RWPE1 (cell line): ENCODE measurements at regions not wholly inside any gene's neighbourhood (a gene's known extent, or its start where the extent isn't known, plus 50 kb on each side); places are given as distances from the start of the nearest gene placed in this dataset.
"Not testable (repeated sequence)": the region's sequence is repeated elsewhere in the genome, so short reads cannot be mapped to it uniquely, and the experiment has no call there.

Experiments used
- CTCF ChIA-PET: fragments of 350-600 bp; sonication (Branson Sonifier 250); formaldehyde crosslinking; extraction: SDS; loops from one replicate; lab custom pipeline; 2021; lab: Yijun Ruan, JAX
- POLR2A ChIA-PET: fragments of 400-600 bp; formaldehyde crosslinking; extraction: SDS; loops from one replicate; lab custom pipeline; 2020; ENCODE audit warnings: antibody characterized with exemption; ENCODE audit not compliant: low non-redundant PET; lab: Yijun Ruan, JAX
- DNase-seq: peaks from one replicate; pipeline ENCODE4 v3.0.0; 2012; ENCODE audit warnings: low spot score
- H3K27ac ChIP-seq: fragments of 450-650 bp; 2 replicates; pipeline ENCODE4 v1.5.1; 2017
- TF ChIP-seq, protein P1 (sequence below): fragments of 450-650 bp; conservative IDR thresholded peaks from 2 replicates; pipeline ENCODE4 v1.5.1; 2017; ENCODE audit warnings: low read depth, mild to moderate bottlenecking

DNA sequence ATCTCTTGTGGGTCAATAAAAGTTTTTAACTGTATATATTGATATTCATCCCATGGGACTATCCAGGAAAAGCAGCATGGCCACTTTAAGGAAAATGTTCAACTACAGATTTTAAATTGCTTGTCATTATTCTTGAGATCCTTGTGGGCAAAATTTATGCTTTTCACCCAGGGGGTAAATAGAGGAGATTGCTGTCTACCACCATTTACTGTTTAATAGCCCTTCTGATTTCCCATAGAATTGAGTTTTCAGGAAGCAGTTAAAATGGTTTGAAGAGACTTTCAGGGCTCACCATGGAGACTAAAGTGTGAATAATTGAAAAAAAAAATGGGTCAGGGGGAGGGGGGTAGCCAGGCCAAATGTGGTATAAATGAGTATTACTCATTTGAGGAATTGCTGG, 901.1 kb upstream of the POT1 start:
- no peak for DNase-seq
- CTCF ChIA-PET, result no interaction called here
- TF ChIP-seq, protein P1, sequence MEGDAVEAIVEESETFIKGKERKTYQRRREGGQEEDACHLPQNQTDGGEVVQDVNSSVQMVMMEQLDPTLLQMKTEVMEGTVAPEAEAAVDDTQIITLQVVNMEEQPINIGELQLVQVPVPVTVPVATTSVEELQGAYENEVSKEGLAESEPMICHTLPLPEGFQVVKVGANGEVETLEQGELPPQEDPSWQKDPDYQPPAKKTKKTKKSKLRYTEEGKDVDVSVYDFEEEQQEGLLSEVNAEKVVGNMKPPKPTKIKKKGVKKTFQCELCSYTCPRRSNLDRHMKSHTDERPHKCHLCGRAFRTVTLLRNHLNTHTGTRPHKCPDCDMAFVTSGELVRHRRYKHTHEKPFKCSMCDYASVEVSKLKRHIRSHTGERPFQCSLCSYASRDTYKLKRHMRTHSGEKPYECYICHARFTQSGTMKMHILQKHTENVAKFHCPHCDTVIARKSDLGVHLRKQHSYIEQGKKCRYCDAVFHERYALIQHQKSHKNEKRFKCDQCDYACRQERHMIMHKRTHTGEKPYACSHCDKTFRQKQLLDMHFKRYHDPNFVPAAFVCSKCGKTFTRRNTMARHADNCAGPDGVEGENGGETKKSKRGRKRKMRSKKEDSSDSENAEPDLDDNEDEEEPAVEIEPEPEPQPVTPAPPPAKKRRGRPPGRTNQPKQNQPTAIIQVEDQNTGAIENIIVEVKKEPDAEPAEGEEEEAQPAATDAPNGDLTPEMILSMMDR, result no peak
- H3K27ac ChIP-seq, result no peak overlapping the region
- POLR2A ChIA-PET, result no interaction called here

DNA sequence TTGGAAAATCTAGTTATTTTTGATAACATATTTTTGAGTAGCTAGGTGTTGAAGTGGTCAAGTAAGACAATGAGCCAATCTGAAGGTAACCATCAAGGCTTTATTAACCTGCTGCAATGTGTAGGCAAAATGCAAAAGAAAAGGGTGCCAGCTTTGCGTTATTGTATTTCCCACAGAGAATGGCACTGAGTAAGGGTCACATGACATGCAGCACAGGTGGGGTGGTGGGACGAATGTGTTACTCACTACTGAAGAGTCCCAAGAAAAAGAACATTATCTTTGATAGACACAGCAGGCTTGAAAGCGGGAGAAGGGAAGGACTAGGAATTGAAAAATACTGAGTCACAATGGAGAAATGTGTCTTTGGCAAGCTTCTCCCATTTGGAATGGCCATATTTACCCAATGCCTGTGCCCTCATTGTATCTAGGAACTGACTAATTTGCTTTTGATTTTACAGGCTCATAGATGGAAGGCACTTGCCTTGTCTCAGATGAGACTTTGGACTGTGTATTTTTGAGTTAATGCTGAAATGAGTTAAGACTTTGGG, 898.6 kb upstream of the POT1 start:
- CTCF ChIA-PET, result no interaction called here
- H3K27ac ChIP-seq, result no peak overlapping the region
- POLR2A ChIA-PET, result no interaction called here
- TF ChIP-seq, protein P1, result no peak
- no peak for DNase-seq

DNA sequence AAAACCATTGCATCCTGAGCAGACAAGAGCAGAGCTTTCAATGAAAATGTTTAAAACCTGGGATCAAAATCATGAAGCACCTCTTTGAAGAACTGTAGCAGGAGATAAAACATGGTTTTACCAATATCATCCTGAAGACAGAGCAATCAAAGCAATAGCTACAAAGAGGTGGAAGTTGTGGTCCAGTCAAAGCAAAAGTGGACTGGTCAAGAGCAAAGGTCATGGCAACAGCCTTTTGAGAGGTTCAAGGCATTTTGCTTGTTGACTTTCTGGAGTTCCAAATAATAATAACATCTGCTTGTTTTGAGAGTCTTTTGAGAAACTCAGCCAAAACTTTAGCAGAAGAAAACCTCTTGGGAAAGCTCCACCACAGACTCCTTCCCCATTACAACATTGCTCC, 893.9 kb upstream of the POT1 start:
- no peak overlapping the region for H3K27ac ChIP-seq
- ChIA-PET CTCF (no interaction called here), POLR2A (no interaction called here)
- DNase-seq, result no peak
- TF ChIP-seq, protein P1, result no peak

DNA sequence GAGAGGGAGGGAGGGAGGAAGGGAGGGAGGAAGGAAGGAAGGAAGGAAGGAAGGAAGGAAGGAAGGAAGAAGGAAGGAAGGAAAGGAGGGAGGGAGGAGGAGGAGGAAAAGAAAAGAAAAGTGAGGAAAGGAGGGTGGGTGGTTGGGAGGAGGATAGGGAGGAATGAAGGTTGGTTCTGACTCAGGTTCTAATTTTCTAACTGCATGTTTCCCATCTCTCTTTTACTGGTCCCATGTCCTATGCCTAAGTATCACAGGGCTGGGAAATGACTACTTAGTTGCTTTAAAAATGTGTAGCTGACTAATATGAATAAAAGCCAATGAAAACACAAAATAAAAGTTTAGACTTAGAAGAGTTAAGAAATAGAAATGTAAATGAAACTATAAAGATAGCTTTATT, 890.9 kb upstream of the POT1 start:
- H3K27ac ChIP-seq, result no peak overlapping the region
- ChIA-PET POLR2A (no interaction called here), CTCF (no interaction called here)
- no peak for DNase-seq
- TF ChIP-seq, protein P1, result no peak

DNA sequence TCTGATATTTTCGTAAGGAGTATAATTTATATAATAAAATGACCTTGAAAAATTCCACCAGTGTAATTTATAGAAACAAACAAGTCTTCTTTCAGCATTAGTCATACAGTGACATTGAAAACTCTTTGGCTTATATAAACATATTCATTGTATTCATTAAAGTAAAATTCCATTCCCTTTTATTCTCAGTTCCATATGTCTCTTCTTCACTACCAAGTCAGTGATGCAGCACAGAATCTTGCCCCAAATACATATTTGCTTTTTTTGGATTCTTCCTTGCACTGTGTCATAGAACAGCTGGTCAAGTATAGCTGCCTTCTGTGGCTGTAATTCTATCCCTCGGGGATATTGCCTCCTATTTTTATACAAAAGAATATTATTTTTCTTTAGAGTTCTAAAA, 884.5 kb upstream of the POT1 start:
- ChIA-PET POLR2A (no interaction called here), CTCF (interaction anchor here (0.6 kb wide), 1 partner anchor 1498 kb away, joined by 3 read pairs; no protein-coding TSS in a partner anchor)
- TF ChIP-seq, protein P1, result no peak
- DNase-seq, result no peak
- no peak overlapping the region for H3K27ac ChIP-seq

DNA sequence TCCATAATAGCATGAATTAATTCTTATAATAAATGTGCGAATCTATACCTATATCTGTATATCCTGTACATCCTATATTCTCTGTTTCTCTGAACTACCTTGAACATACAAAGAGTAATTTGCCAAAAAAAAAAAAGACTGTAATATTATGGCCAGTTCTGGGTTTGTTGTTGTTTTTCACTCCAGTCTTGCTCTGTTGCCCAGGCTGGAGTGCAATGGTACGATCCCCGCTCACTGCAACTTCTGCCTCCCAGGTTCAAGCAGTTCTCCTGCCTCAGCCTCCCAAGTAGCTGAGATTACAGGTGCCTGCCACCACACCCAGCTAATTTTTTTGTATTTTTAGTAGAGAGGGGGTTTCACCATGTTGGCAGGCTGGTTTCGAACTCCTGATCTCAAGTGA, 876.9 kb upstream of the POT1 start:
- H3K27ac ChIP-seq, CTCF ChIA-PET, DNase-seq: not testable (repeated sequence)
- POLR2A ChIA-PET, result interaction anchor here (0.7 kb wide), 1 partner anchor 191 kb away, joined by 3 read pairs; no protein-coding TSS in a partner anchor

DNA sequence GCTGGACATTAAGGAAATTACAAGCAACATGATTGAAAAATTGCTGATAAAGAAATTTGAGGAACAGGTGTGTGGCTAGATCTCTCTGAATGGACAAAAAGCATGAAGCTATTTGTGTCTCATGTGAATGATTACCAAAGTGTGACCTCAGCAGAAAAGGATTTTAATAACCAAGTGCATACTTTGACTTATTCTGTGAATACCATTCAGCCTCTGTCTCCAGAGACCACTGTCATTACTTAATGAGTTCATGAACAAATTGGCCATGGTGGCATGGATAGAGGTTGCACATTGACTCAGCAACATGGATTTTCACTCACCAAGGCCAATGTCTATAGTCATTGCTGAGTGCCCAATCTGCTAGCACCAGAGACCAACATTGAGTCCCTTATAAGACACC, 874.6 kb upstream of the POT1 start:
- TF ChIP-seq, protein P1, result no peak
- DNase-seq, result no peak
- ChIA-PET POLR2A (no interaction called here), CTCF (no interaction called here)
- no peak overlapping the region for H3K27ac ChIP-seq
